HepG2 (cell line): ENCODE measurements at regions not wholly inside any gene's neighbourhood (a gene's known extent, or its start where the extent isn't known, plus 50 kb on each side); places are given as distances from the start of the nearest gene placed in this dataset.

Source experiments
- ATAC-seq: fragments of 200-7000 bp; cut with Tn5 transposase; 3 replicates; pipeline ENCODE4 v1.9.1; 2020; ENCODE audit warnings: mild to moderate bottlenecking, moderate library complexity
- BruUV-seq: library from RNA; stranded (reverse); fragments of 400-500 nt; replicated peaks from 2 replicates; lab custom pipeline; 2021; lab: Mats Ljungman, UMichigan
- CTCF ChIA-PET: fragments of 300-600 bp; formaldehyde crosslinking; extraction: SDS; loops from one replicate; lab custom pipeline; 2021; ENCODE audit warnings: low total read pairs, inconsistent platforms, low intra/inter-chr PET ratio; lab: Yijun Ruan, JAX
- POLR2A ChIA-PET: fragments of 350-600 bp; sonication (Branson Sonifier 250); formaldehyde crosslinking; loops from one replicate; lab custom pipeline; 2020; ENCODE audit warnings: antibody characterized with exemption, inconsistent platforms; lab: Yijun Ruan, JAX
- DNase-seq: peaks from one replicate; pipeline ENCODE4 v3.0.0-alpha.2; 2015; ENCODE audit warnings: low spot score
- FAIRE-seq: peaks from 3 replicates; lab custom pipeline; 2011; peaks lifted over from hg19 to GRCh38; lab: Jason Lieb, UNC
- H2AFZ ChIP-seq: one replicate; pipeline ENCODE4 v1.6.1; 2011; ENCODE audit warnings: low read length, inconsistent platforms
- H3K27ac ChIP-seq: fragments of 300-600 bp; 3 replicates; pipeline ENCODE4 v1.8.0; 2011; ENCODE audit warnings: mixed run types, mild to moderate bottlenecking, mixed read lengths, low read length, inconsistent platforms; ENCODE audit not compliant: insufficient read depth; ENCODE audit errors: extremely low read length
- H3K27me3 ChIP-seq, 2 experiments: fragments of 200-600 bp in 1 of 2; 2 replicates in 1 of 2; 3 replicates in 1 of 2; pipeline versions ENCODE4 v1.6.0 to v1.8.0; 2011; ENCODE audit warnings: low read length in 2 of 2, mild to moderate bottlenecking in 2 of 2, moderate library complexity in 2 of 2, inconsistent platforms in 1 of 2; ENCODE audit not compliant: insufficient read depth in 2 of 2, control insufficient read depth in 1 of 2
- H3K36me3 ChIP-seq, 2 experiments: fragments of 200-600 bp in 1 of 2; replicated peaks in 1 of 2; 2 replicates in 1 of 2; 3 replicates in 1 of 2; pipeline versions ENCODE4 v1.5.1 to v1.8.0; 2011; ENCODE audit warnings: low read length in 2 of 2, inconsistent platforms in 1 of 2; ENCODE audit not compliant: insufficient read depth in 2 of 2, control insufficient read depth in 1 of 2
- H3K4me1 ChIP-seq: 2 replicates; pipeline ENCODE4 v1.5.1; 2012; ENCODE audit warnings: low read length, inconsistent platforms; ENCODE audit not compliant: insufficient read depth
- H3K4me2 ChIP-seq: 2 replicates; pipeline ENCODE4 v1.6.0; 2011; ENCODE audit warnings: low read depth, low read length, inconsistent platforms
- H3K4me3 ChIP-seq, 3 experiments: fragments of 200-600 bp in 1 of 3; sonication (generic), shearing (Covaris generic) in 1 of 3; replicated peaks in 1 of 3; 2 replicates each; pipeline ENCODE4 v1.5.1; 2011 to 2016; ENCODE audit warnings: low read length in 3 of 3, inconsistent platforms in 2 of 3, low read depth in 2 of 3, mild to moderate bottlenecking in 2 of 3, control low read depth in 1 of 3, mixed read lengths in 1 of 3; ENCODE audit not compliant: insufficient read depth in 1 of 3
- H3K79me2 ChIP-seq: one replicate; pipeline ENCODE4 v1.6.1; 2011; ENCODE audit warnings: low read length, inconsistent platforms; ENCODE audit not compliant: insufficient read depth
- H3K9ac ChIP-seq: 2 replicates; pipeline ENCODE4 v1.6.0; 2011; ENCODE audit warnings: mild to moderate bottlenecking, low read depth, low read length, inconsistent platforms; ENCODE audit not compliant: insufficient read depth
- H3K9me3 ChIP-seq: 2 replicates; pipeline ENCODE4 v1.5.1; 2012; ENCODE audit warnings: mild to moderate bottlenecking, low read length
- H4K20me1 ChIP-seq: 2 replicates; pipeline ENCODE4 v1.6.0; 2011; ENCODE audit warnings: inconsistent platforms, mild to moderate bottlenecking, low read length, moderate library complexity; ENCODE audit not compliant: insufficient read depth
- ARNTL ChIP-seq: sonication (generic); formaldehyde crosslinking; IDR thresholded peaks from 2 replicates; pipeline ENCODE4 v1.4.0; 2020; ENCODE audit warnings: mild to moderate bottlenecking, missing genetic modification reagents
- CBFB ChIP-seq: sonication (generic); formaldehyde crosslinking; IDR thresholded peaks from 2 replicates; pipeline ENCODE4 v1.4.0; 2020; ENCODE audit warnings: missing genetic modification reagents
- CCAR2 ChIP-seq: fragments of 200-400 bp; formaldehyde crosslinking; optimal IDR thresholded peaks from 2 replicates; pipeline ENCODE3; 2018; ENCODE audit warnings: low read depth, mild to moderate bottlenecking, low read length, moderate library complexity
- CENPT ChIP-seq: sonication (generic); formaldehyde crosslinking; IDR thresholded peaks from 2 replicates; pipeline ENCODE4 v1.8.0; 2022; ENCODE audit warnings: low read depth, mild to moderate bottlenecking, moderate library complexity, missing genetic modification reagents
- DMTF1 ChIP-seq: sonication (generic); formaldehyde crosslinking; IDR thresholded peaks from 2 replicates; pipeline ENCODE4 v1.4.0; 2020; ENCODE audit warnings: mild to moderate bottlenecking, missing genetic modification reagents
- GFI1 ChIP-seq: sonication (generic); formaldehyde crosslinking; IDR thresholded peaks from 2 replicates; pipeline ENCODE4 v1.5.0; 2020; ENCODE audit warnings: missing genetic modification reagents, mild to moderate bottlenecking, borderline replicate concordance
- KDM3A ChIP-seq: IDR thresholded peaks from 2 replicates; pipeline ENCODE4 v1.6.1; 2018; ENCODE audit warnings: low read depth, missing compliant biosample characterization
- KLF9 ChIP-seq: IDR thresholded peaks from 2 replicates; pipeline ENCODE4 v1.6.1; 2016; ENCODE audit warnings: low read depth
- NCOA5 ChIP-seq: sonication (generic); formaldehyde crosslinking; IDR thresholded peaks from 2 replicates; pipeline ENCODE4 v1.4.0; 2020; ENCODE audit warnings: missing genetic modification reagents
- NR2F2 ChIP-seq: IDR thresholded peaks from 2 replicates; pipeline ENCODE4 v1.6.1; 2012; ENCODE audit warnings: low read depth, inconsistent platforms, borderline replicate concordance
- RELA ChIP-seq: sonication (generic); formaldehyde crosslinking; IDR thresholded peaks from 2 replicates; pipeline ENCODE4 v1.4.0; 2020; ENCODE audit warnings: missing genetic modification reagents
- RFXANK ChIP-seq: IDR thresholded peaks from 2 replicates; pipeline ENCODE4 v1.6.1; 2016
- RXRB ChIP-seq: IDR thresholded peaks from 2 replicates; pipeline ENCODE4 v1.6.1; 2016; ENCODE audit warnings: borderline replicate concordance, missing genetic modification reagents, missing compliant biosample characterization
- SMAD3 ChIP-seq: sonication (generic); formaldehyde crosslinking; IDR thresholded peaks from 2 replicates; pipeline ENCODE4 v1.4.0; 2020; ENCODE audit warnings: missing genetic modification reagents
- TFE3 ChIP-seq: IDR thresholded peaks from 2 replicates; pipeline ENCODE4 v1.6.1; 2016
- WIZ ChIP-seq: sonication (generic); formaldehyde crosslinking; IDR thresholded peaks from 2 replicates; pipeline ENCODE4 v1.5.1; 2020; ENCODE audit warnings: mild to moderate bottlenecking, missing genetic modification reagents
- ZFP36L1 ChIP-seq: sonication (generic); formaldehyde crosslinking; IDR thresholded peaks from 2 replicates; pipeline ENCODE4 v1.8.0; 2022; ENCODE audit warnings: mild to moderate bottlenecking, missing genetic modification reagents, moderate library complexity
- ZNF382 ChIP-seq: sonication (generic); formaldehyde crosslinking; IDR thresholded peaks from 2 replicates; pipeline ENCODE4 v1.5.0; 2020; ENCODE audit warnings: missing genetic modification reagents, mild to moderate bottlenecking, borderline replicate concordance
- ZNF598 ChIP-seq: sonication (generic); formaldehyde crosslinking; IDR thresholded peaks from 2 replicates; pipeline ENCODE4 v1.5.1; 2020; ENCODE audit warnings: mild to moderate bottlenecking, missing genetic modification reagents, borderline replicate concordance
- ZSCAN25 ChIP-seq: sonication (generic); formaldehyde crosslinking; IDR thresholded peaks from 2 replicates; pipeline ENCODE4 v1.8.0; 2022; ENCODE audit warnings: mild to moderate bottlenecking, missing genetic modification reagents
- WGBS: methylation state at CpG from one replicate; pipeline ENCODE4 v1.1.6; 2017; ENCODE audit warnings: low lambda C conversion rate; 5-methylcytosine and 5-hydroxymethylcytosine counted together
- in situ Hi-C: cut with HindIII; loops from 2 replicates; pipeline ENCODE4 v1.10.0; 2017; ENCODE audit warnings: low pct_unique_long_range_greater_than_20kb; ENCODE audit not compliant: extremely low pct_ligation_motif_present
- intact Hi-C: fragments of 100-400 bp; cut with micrococcal nuclease; formaldehyde crosslinking; loops from one replicate; pipeline ENCODE4 v1.10.0; 2022; ENCODE audit not compliant: unreplicated experiment

GRCh38 chr18:25455159-25455558, 103.2 kb upstream of the ZNF521 start:
- 0% methylated on average over 1 of the region's 1 CpG for WGBS
- Histone ChIP-seq H2AFZ (no peak overlapping the region), H3K36me3 (no peaks in the 10 kb centered on the region), H3K4me2 (no peak overlapping the region), H3K4me3 (no peak overlapping the region), H3K9ac (no peak overlapping the region), H3K27ac (no peak overlapping the region), H3K4me1 (no peaks in the 10 kb centered on the region), H4K20me1 (no peaks in the 10 kb centered on the region), H3K9me3 (no peaks in the 10 kb centered on the region), H3K27me3 (no peaks in the 10 kb centered on the region), H3K79me2 (no peaks in the 10 kb centered on the region)
- BruUV-seq, result no TSS peak
- TF ChIP-seq CBFB (CRISPR knock-in tag) (no peak), NR2F2 (no peak), SMAD3 (CRISPR knock-in tag) (no peak), ZNF382 (no peak), KLF9 (CRISPR knock-in tag) (no peak), NCOA5 (no peak), ZSCAN25 (CRISPR knock-in tag) (no peak), ZNF598 (CRISPR knock-in tag) (no peak), KDM3A (no peak), RFXANK (CRISPR knock-in tag) (no peak), CENPT (CRISPR knock-in tag) (no peak)
- in situ Hi-C loops (no loop called here), intact Hi-C loops (no loop called here)
- FAIRE-seq (no peak), ATAC-seq (no peak), DNase-seq (no peak)
- ChIA-PET CTCF (no interaction called here), POLR2A (no interaction called here)

- no peaks in the 10 kb centered on the region for H3K9me3 ChIP-seq
- H3K27me3 ChIP-seq, result no peaks in the 10 kb centered on the region
- H3K36me3 ChIP-seq, result no peaks in the 10 kb centered on the region
- intact Hi-C loops (no loop called here), in situ Hi-C loops (no loop called here)
- no peaks in the 10 kb centered on the region for H4K20me1 ChIP-seq
- POLR2A ChIA-PET, result no interaction called here
- WGBS, result 9% methylated on average over 3 of the region's 3 CpGs
- CTCF ChIA-PET, result no interaction called here
- H3K4me1 ChIP-seq, result no peaks in the 10 kb centered on the region
- no peak overlapping the region for H3K4me2 ChIP-seq
- no peak for ATAC-seq
- no peak overlapping the region for H3K4me3 ChIP-seq
- H3K27ac ChIP-seq, result no peak overlapping the region
- no peak for DNase-seq
- H3K79me2 ChIP-seq, result no peaks in the 10 kb centered on the region
- H2AFZ ChIP-seq, result no peak overlapping the region
- no peak overlapping the region for H3K9ac ChIP-seq
- no TSS peak for BruUV-seq
- no peak for FAIRE-seq
- no peak for TF ChIP-seq CCAR2
- no peak for TF ChIP-seq DMTF1 (CRISPR knock-in tag)
- no peak for TF ChIP-seq RELA
- TF ChIP-seq ZFP36L1 (CRISPR knock-in tag), result no peak
- TF ChIP-seq RXRB (CRISPR knock-in tag), result no peak
- no peak for TF ChIP-seq ARNTL (CRISPR knock-in tag)
- no peak for TF ChIP-seq GFI1 (CRISPR knock-in tag)
- no peak for TF ChIP-seq WIZ (CRISPR knock-in tag)
- no peak for TF ChIP-seq TFE3
These were observed 102.8 kb upstream of the ZNF521 start for GRCh38 chr18:25454730-25455129.
